Fibroblast of the conjunctiva (primary cell): ENCODE measurements at regions not wholly inside any gene's neighbourhood (a gene's known extent, or its start where the extent isn't known, plus 50 kb on each side); places are given as distances from the start of the nearest gene placed in this dataset.

ENCODE experiments used
- DNase-seq: peaks from one replicate; pipeline ENCODE4 v3.0.0-alpha.2; 2010; ENCODE audit warnings: low read depth

DNA sequence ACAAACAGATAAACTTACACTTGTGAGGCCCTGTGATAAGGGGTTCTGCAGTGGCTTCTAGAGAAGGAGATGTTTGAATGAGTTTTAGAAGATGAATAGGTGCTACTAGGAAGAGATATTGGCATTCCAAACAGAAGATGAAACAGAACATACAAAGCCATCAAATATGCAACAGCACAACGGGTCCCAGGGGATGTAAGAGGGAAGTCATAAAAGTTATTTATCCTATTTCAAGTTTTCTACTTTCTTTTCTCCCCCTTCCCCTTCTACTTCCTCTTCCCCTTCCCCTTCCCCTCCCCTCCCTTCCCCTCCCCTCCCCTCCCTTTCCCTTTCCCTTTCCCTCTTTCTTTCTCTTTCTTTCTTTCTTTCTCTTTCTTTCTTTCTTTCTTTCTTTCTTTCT is 94.9 kb upstream of the CADM1 start:
- no peak for DNase-seq

DNA sequence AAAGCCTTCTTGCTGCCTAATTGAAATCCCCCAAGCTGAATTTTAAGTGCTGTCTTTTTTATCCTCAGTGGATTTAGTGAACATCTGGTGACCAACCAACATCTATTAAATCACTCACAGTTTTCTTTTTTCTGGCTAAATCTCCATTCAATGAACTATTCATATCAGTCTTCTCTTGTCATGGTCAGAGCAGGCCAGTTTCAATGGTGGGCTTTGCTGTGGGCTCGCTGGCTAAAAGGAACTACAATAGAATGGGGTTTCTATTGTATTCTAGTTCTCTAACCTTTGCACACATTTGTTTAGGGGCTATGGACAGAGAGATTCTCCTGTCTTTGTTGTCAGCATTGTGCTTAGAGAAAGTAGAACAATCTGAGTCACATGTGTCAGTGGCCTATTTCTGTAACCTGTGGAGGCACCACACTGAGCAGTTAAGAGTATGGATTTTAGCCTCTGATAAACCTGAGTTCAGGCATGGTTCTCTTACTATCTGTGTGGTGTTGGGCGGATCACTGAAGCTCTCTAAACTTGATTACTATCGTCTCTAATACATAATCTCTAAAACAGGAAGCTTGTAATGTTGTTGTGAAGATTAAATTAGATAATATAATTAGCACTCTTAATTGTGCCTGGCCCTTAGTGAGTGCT is 94.2 kb upstream of the CADM1 start:
- DNase-seq = no peak

DNA sequence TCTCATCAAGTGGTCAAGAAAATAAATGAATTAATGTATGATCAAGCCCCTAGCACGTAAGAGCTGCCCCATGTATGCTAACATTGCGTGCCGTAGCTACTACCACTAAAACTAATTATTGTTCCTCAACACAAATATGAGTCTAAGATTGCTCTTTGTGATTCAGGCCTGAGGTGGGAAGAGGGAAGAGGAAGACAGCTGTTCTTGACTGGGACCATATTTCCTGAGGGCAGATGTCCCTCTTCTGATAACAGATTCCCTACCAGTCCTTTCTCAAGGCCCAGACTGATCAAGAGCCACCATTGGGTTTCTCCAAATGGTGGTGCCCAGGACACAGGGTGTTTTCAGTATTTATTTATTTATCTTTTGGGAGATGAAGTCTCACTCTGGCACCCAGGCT is 87.2 kb upstream of the CADM1 start:
- no peak for DNase-seq

DNA sequence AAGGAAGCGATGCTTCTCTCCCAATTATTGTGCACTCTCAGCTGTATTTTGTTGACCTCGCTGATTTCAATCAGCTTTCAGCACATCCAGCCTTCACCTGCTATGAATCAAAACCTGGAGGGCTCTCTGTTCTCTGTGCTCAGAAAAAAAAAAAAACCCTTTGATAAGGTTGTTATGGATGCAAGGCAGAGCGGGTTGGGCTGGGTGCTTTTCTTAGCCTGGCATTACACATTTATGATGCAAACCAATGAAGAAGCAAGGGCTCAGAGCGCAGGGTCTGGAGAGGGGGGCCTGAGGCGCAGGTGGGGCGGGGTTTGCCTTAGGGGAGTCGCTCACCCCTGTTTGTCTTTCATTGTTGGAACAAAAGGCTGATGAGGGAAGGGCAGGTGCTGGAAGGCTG is 86.0 kb upstream of the CADM1 start:
- no peak for DNase-seq

DNA sequence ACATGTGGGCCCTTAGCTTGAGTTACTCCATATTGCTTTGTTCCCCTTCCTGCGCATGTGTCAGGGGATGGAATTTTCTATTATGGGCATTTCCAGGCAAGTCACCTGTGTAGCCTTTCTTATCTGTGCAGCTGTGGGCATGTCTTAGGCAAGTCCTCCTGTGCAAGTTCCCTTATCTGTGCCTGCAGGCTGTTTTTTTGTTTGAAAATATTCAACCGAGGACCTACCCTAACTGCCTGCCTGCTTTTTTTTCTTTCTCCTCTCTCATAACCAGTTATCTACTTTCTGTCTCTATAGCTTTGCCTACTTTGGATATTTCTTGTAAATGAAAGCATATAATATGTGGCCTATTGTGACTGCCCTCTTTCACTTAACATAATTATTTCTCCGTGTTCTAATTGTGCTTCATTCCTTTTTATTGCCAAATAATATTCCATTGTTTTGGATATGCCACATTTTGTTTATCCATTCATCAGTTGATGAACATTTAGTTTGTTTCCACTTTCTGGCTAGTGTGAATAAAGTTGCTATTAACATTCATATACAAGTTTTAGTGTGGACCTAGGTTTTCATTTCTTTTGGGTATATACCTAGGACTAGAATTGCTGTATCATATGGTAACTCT is 83.6 kb upstream of the CADM1 start:
- no peak for DNase-seq

DNA sequence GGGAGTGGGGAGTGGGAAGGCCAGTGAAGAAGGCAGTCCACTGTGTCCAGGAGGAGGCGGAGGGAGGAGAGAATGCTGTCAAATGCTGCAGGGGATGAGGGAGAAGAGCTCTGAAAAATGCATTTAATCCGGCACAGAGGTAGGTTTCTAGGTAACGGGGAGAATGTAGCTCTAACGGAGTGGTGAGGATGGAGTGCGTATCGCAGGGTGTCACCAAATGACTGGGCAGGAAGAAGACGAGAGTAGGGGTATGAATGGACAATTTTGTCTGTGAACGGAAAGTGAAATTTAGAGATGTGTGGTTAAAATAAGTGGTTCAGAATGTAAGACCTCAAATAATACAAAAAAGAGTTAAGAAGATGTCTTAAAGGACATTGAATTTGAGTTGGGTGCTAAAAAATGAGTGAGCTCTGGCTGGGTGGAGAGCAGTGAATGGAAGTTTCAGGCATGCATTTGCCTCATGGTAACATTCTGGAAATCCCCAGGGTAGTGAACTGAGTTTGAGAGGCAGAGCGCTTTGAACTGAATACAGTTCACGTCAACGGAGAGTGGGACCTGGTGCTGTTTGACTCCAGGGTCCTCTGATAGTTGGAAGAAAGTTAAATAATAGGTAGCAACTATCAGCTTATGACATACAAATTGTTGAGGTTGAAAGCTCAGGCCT is 81.3 kb upstream of the CADM1 start:
- DNase-seq = no peak

DNA sequence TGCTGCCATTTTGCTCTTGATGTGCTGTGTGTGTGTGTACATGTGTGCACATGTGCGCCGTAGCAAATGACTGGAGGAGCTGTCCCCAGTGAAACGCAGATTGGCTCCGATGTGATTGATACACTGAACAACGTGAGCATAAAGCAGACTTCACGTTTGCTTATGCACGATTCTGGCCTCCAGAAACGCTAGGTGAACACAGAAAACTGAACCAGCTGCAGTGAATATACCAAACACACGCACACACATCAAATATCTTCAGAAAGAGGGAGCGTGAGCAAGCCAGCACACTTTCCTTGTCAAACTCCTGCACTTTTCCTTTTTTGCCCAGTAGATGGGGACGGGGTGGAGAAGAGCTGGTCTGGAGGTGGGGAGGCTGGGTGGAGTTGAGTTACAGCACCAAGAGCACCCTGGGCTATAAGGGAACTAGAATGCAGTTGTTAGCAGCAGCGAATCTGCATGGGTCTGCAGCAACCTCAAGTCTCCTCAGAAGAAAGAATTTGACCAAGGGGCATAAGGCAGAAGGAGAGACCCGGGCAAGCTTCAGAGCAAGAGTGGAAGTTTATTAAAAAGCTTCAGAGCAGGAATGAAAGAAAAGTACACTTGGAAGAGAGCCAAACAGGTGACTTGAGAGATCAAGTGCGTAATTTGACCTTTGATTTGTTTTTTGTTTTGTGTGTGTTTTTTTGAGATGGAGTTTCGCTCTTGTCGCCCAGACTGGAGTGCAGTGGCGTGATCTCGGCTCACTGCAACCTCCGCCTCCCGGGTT is 77.8 kb upstream of the CADM1 start:
- DNase-seq = no peak

DNA sequence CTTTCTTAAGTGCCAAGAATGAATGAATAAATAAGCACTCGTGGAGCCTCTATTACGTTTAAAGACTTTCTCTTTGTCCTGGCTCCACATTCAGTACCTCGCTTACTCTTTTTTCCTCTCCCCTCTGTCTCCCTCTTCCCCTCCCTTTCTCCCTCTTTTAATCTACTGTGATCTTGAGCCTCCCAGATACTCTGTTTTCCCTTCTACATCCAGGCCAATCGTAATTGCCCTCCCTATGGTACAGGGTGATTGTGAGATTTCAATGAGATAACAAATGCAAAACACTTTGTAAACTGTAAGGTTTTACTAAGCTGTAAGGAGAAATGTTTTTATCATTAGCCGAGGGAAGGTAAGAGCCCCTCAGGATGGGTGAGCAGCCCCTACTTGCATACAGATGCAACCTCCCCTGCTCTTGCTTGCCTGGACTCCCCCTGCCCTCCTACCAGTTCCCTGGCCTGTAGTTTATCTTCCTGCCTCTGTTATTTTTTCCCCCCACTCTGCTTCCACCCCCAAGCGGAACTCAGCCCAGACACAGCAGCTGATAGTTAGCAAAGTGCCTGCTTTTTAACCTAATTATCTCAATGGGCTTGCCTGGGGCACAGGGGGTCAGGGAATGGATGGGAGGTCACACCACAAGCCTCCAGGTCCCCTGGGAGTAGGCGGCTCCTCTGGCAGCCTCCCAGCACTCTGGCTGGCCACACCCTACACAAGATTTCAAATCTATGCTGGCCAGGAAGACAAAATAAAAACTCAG is 76.9 kb upstream of the CADM1 start:
- peak; percentile 3 for DNase-seq

DNA sequence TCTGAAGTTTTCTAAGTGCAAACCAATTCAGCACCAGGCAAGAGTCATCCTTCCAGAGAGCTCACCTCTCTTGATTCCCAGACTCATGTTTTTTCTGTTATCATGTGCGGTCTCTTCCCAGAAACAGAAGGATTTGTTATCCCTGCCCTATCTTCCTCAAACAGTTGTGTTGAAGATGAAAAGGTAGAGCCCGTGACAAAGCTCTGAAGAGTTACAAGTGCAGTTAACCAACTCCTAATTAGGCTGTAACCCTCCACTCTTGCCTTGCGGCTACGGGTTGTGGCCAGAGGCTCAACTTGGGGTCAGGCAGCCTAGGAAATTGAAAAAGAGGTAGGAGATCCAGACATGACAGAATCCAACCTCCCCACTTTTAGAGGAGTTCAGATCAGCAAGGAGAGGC is 76.2 kb upstream of the CADM1 start:
- DNase-seq = no peak

DNA sequence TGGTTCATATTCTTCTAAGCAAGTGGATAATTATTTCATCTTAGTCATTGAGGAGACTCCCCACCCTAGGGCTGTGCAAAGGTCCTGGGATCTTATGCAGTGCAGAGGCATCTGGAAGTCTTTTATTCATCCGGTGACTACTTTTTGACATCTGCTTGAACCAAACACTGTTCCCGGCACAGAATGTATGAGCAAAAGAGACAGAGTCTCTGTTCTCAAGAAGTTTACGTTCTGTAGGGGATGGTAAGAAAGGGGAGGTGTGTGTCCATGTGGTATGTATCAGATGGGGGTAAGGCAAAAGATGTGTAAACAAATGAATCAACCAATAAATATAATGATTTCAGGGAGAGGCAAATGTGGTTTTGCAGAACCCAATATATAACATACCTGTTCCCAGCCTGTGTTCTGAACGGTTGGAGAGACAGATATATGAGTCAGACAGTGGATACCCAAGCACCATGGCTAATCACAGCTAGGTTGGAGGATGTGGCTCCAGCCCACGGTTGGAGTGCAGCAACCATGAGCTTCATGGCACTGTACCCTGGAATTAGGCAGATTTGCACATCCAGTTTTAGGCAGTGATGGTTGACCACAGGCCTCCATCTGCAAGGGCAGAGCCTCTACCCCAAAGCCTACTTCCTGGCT is 75.1 kb upstream of the CADM1 start:
- no peak for DNase-seq

DNA sequence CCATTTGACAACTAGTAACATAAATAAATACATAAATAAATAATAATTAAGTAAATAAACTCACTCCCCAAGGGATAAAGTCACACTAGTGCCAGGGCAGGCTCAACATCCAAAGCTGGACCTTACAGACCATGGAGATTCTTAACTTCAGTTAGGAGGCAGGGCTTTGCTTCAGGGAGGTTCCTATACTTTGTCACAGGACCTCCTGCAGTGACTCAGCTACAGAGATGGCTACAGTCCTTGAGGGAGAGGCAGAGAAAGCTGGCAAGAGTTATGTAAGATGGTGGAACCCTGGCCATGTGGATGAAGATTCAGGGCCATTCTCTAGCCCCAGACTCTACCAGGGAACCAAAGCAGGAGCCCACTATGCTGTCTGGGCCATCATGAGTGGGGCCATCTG is 74.1 kb upstream of the CADM1 start:
- DNase-seq = no peak

DNA sequence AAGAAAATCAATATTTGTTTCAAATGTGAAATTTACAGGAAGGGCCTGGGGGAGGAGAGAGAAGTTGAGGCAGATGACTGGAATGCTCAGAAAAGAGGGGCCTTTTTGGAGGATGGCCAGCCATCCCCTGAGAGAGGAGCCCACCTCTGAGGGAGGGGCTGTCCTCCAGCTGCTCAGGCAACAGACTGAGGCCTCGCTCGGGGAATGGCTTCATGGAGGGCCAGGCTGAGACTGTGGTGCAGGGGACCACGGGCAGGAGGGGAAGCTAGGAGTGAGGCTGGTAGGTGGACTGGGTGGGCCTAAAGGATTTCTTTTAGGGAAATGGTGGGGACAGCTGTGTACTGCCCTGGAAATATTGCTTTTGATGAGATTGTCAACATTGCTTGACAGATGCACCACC is 73.5 kb upstream of the CADM1 start:
- no peak for DNase-seq

DNA sequence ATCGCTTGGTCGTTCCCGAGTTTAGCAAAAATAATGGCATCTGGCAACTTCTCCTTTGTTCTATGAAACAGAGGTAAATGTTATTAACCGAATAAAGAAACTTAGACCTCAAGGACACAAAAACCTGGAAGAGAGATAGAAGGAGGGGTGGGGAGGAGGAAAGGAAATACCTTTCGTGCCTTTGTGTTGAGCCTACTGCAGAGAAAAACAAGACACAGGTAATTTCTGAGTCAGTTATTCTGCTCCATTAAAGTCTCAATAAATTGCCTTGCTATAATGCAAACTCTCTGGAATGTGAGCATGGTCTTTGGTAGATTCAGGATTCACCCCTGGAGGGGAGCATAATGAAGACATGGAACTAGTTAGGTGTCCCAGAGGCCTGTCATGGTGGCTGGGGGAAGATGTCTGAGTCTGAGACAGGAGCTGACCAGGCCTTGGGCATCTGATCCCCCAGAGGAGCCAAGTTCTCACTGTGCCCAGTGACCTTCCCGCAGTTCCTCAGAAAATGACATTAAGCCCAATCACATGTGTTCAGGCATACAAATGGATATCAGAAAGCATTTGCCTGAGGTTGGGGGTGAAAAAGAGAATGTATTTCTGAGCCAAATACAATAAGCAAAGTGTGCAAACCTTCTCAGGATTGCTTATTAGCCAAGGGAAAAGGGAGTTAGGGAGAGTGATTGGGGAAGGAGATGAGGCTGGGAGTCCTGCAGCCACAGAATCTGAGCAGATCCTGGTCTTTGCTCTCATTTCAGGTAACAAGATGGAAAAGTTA is 72.6 kb upstream of the CADM1 start:
- DNase-seq = no peak

DNA sequence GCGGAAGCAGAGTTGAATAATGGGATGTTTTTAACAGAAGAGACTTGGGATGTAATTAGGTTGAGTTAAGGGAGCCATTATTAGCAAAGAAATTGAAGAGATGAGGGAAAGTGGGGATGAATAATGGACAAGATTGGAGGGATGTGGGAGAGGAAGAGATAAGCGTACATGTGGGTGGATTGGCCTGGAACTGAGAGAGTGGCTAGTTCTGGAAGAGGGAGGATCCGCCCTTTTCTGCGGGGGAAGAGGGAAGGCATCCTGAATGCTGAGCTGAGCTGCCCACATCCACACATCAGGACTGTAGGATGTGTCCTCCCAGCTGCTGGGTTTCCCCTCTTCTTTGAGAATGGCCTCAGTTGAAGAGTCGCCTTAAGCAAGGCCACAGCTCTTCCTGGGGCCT is 68.3 kb upstream of the CADM1 start:
- no peak for DNase-seq

DNA sequence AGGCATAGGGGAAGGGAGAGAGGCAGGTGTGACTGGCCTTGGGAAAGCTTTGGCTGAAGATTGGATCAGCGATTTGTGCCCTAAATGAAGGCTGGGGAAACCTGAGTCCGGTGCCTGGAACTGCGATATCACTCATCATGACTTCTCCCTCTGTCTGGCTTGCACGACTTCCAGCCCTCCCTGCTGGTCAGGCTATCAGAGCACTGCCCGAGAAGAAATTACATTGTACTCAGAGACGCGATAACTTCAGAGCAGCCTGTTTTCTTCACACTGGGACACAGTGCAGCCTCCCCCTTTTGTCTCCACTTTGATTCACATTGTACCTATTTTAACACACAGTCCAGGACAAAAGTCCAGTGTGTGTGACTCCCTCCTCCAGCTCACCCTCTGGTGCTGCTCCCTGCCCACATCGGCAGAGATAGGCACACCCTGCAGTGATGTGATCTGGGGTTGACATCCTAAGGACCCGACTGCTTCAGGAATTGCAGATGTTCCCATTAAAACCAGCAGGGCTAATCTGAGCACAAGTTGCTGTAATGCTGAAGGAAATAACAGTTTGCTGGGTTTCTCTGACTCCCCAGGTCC is 62.1 kb upstream of the CADM1 start:
- DNase-seq = no peak

DNA sequence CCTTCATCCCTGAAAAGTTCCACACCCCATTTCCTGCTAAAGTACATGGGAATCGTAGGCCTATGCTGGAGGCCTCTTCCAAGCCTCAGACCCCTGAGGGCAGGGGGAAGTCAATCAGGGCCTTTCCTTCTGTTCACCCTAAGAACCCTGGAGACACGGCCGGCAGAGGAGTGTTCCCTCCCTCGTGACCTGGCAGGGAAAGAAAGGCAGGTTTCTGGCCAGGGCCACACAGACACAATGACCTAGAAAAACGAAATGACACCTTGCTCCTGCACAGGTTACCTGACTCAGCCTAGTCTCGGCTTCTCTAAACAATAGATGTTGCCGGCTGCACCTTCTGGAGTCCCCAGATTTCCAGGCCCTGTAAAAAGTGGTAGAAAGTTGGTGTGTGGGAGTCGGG is 60.6 kb upstream of the CADM1 start:
- no peak for DNase-seq

DNA sequence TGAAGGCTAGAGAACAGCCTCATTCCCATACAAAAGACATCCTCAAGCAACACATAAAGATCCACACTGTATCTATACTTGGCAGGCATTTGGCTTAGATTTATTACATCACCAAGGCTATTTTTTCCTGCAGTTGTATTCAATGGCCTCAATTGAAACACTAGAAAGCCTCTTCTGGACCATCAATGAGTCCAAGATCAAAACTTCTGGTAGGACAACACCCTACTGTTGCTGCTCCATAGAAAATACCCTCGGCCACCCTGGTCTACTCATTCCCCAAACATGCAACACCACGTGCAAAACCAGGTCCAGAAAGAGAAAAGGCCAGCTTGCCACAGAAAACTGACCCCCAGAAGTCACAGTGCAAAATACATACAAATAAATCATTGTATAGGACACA is 56.9 kb upstream of the CADM1 start:
- no peak for DNase-seq

DNA sequence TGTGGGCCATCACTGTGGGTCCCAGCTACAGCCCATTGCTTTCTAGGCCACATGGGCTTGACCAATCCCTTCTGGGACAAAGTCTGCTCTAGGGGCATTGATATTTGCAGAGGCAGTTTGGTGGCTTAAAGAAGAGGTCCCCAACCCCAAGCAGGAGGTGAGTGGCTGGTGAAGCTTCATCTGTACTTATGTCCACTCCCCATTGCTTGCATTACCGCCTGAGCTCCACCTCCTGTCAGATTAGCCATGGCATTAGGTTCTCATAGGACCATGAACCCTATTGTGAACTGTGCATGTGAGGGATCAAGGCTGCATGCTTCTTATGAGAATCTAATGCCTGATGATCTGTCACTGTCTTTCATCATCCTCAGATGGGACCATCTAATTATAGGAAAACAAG is 54.4 kb upstream of the CADM1 start:
- no peak for DNase-seq

DNA sequence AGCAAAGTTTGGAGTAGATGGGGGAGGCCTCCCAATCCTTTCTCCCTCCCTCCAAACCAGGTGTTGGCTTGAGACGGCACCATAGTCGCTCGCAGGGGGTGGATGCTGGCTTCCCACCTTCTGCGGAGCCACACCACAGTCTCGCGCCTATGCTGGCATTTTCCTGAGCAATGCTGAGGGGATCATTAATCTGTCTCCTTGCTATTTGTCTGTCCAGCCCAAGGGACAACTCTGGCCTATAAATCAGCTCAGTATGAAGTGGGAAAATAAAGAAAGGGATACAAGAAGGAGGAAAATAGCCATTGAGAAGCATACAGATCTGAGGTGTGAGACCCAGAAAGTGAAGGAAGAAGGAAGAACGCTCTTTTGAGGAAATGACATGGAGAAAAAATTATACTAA is 53.5 kb upstream of the CADM1 start:
- DNase-seq = no peak

DNA sequence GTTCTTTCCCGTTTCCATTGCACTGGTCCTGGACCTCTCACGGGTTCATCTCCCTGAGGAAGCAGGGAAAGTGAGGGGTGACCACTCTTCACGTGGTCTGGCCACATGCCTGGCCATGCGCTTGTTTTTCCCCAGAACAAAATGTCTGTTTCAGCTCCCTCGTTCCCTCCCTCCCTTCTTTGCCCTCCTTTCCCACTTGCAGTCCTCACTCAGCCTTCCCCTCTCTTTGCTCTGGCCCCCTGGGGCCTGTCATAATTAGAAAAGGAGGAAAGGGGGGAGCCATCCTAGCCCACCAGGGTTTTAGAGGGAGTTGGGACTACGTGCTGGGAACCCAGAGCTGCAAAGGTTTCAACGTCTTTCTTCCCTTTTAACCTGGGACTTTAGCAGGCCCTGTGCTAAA is 52.8 kb upstream of the CADM1 start:
- DNase-seq = no peak
